OCI-LY7 (cell line): ENCODE measurements at regions not wholly inside any gene's neighbourhood (a gene's known extent, or its start where the extent isn't known, plus 50 kb on each side); places are given as distances from the start of the nearest gene placed in this dataset.

Experiments used
- BruUV-seq: library from RNA; stranded (reverse); fragments of 400-500 nt; replicated peaks from 2 replicates; lab custom pipeline; 2021; lab: Mats Ljungman, UMichigan
- CTCF ChIA-PET: fragments of 300-600 bp; sonication (Branson Sonifier 250); formaldehyde crosslinking; loops from one replicate; lab custom pipeline; 2022; ENCODE audit warnings: antibody characterized with exemption; ENCODE audit not compliant: unreplicated experiment; lab: Charles Lee
- POLR2A ChIA-PET: fragments of 300-600 bp; sonication (Branson Sonifier 250); formaldehyde crosslinking; loops from one replicate; lab custom pipeline; 2022; ENCODE audit warnings: antibody characterized with exemption; lab: Charles Lee
- DNase-seq: peaks from one replicate; pipeline ENCODE4 v3.0.0-alpha.2; 2015; ENCODE audit warnings: low spot score
- H2AFZ ChIP-seq: fragments of 200-600 bp; sonication (generic), shearing (Covaris generic); 2 replicates; pipeline ENCODE4 v1.6.1; 2014; ENCODE audit warnings: mild to moderate bottlenecking, antibody characterized with exemption, low read length, moderate library complexity
- H3K27ac ChIP-seq: fragments of 200-600 bp; sonication (generic); 2 replicates; pipeline ENCODE4 v1.5.1; 2014; ENCODE audit warnings: mixed run types, low read depth, mild to moderate bottlenecking, moderate library complexity, low read length, inconsistent platforms; ENCODE audit not compliant: poor library complexity, severe bottlenecking
- H3K36me3 ChIP-seq: fragments of 200-600 bp; sonication (generic); 2 replicates; pipeline ENCODE4 v1.6.1; 2014; ENCODE audit warnings: mild to moderate bottlenecking, antibody characterized with exemption, low read length, moderate library complexity, mixed read lengths; ENCODE audit not compliant: insufficient read depth
- H3K4me1 ChIP-seq: fragments of 200-600 bp; sonication (generic); 2 replicates; pipeline ENCODE4 v1.5.1; 2014; ENCODE audit warnings: mild to moderate bottlenecking, low read length; ENCODE audit not compliant: insufficient read depth, poor library complexity, severe bottlenecking
- H3K4me2 ChIP-seq: fragments of 200-600 bp; sonication (generic); 2 replicates; pipeline ENCODE4 v1.6.1; 2014; ENCODE audit warnings: mild to moderate bottlenecking, low read length
- H3K4me3 ChIP-seq: fragments of 200-600 bp; sonication (generic); 2 replicates; pipeline ENCODE4 v1.5.1; 2014; ENCODE audit warnings: mild to moderate bottlenecking, low read depth, low read length; ENCODE audit not compliant: poor library complexity, severe bottlenecking
- H3K79me2 ChIP-seq: fragments of 200-600 bp; sonication (generic); 2 replicates; pipeline ENCODE4 v1.6.1; 2016; ENCODE audit warnings: low read depth, mild to moderate bottlenecking, low read length, moderate library complexity, mixed read lengths; ENCODE audit not compliant: insufficient read depth
- H3K9me2 ChIP-seq: fragments of 200-600 bp; sonication (generic); 2 replicates; pipeline ENCODE4 v1.6.1; 2016; ENCODE audit warnings: mild to moderate bottlenecking, low read length, mixed read lengths; ENCODE audit not compliant: insufficient read depth
- H3K9me3 ChIP-seq: fragments of 200-600 bp; sonication (generic); 2 replicates; pipeline ENCODE4 v1.6.1; 2014; ENCODE audit warnings: mild to moderate bottlenecking, mixed run types, low read length, mixed read lengths
- H4K20me1 ChIP-seq: fragments of 200-600 bp; sonication (generic); 2 replicates; pipeline ENCODE4 v1.6.1; 2014; ENCODE audit warnings: mild to moderate bottlenecking, antibody characterized with exemption, low read length, moderate library complexity, mixed read lengths; ENCODE audit not compliant: insufficient read depth
- EZH2phosphoT487 ChIP-seq: fragments of 200-600 bp; sonication (generic); IDR thresholded peaks from 2 replicates; pipeline ENCODE4 v1.6.1; 2018; ENCODE audit warnings: low read depth, borderline replicate concordance, mild to moderate bottlenecking, mixed run types, antibody characterized with exemption, low read length, moderate library complexity, mixed read lengths
- intact Hi-C: fragments of 100-400 bp; cut with micrococcal nuclease; formaldehyde crosslinking; loops from one replicate; pipeline ENCODE4 v1.10.0; 2022; ENCODE audit not compliant: unreplicated experiment
- TF ChIP-seq, protein P1 (sequence below): fragments of 200-600 bp; sonication (generic); conservative IDR thresholded peaks from 2 replicates; pipeline ENCODE4 v1.5.1; 2014; ENCODE audit warnings: mild to moderate bottlenecking, antibody characterized with exemption, low read length, moderate library complexity, mixed read lengths

DNA sequence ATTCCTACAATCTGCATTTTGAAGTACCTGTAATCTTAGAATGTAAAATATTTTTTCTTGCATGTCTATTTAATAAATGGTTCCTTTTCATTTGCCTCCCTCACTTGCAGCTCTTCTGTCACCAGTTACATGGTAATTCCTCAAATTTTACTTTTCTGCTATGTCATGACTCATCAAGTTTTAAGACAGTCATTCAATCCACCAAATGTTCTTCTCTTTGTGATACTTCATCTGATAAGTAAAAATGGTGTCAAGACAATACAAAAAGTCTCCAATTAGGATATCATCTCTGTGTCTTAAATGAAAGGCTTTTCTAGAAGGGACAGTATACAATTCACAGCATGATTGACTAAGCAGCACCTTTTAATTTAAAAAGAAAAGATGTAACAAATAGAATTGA is 104.9 kb upstream of the FTMT start:
- Histone ChIP-seq H3K4me1 (no peaks in the 10 kb centered on the region), H4K20me1 (no peaks in the 10 kb centered on the region), H3K4me3 (no peak overlapping the region), H3K9me3 (no peaks in the 10 kb centered on the region), H3K9me2 (no peaks in the 10 kb centered on the region), H2AFZ (no peak overlapping the region), H3K79me2 (no peaks in the 10 kb centered on the region), H3K36me3 (no peaks in the 10 kb centered on the region), H3K4me2 (no peak overlapping the region), H3K27ac (no peak overlapping the region)
- ChIA-PET POLR2A (no interaction called here), CTCF (no interaction called here)
- DNase-seq, result no peak
- intact Hi-C loops, result no loop called here
- no TSS peak for BruUV-seq
- TF ChIP-seq, protein P1, sequence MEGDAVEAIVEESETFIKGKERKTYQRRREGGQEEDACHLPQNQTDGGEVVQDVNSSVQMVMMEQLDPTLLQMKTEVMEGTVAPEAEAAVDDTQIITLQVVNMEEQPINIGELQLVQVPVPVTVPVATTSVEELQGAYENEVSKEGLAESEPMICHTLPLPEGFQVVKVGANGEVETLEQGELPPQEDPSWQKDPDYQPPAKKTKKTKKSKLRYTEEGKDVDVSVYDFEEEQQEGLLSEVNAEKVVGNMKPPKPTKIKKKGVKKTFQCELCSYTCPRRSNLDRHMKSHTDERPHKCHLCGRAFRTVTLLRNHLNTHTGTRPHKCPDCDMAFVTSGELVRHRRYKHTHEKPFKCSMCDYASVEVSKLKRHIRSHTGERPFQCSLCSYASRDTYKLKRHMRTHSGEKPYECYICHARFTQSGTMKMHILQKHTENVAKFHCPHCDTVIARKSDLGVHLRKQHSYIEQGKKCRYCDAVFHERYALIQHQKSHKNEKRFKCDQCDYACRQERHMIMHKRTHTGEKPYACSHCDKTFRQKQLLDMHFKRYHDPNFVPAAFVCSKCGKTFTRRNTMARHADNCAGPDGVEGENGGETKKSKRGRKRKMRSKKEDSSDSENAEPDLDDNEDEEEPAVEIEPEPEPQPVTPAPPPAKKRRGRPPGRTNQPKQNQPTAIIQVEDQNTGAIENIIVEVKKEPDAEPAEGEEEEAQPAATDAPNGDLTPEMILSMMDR, result no peak
- no peak for TF ChIP-seq EZH2phosphoT487

DNA sequence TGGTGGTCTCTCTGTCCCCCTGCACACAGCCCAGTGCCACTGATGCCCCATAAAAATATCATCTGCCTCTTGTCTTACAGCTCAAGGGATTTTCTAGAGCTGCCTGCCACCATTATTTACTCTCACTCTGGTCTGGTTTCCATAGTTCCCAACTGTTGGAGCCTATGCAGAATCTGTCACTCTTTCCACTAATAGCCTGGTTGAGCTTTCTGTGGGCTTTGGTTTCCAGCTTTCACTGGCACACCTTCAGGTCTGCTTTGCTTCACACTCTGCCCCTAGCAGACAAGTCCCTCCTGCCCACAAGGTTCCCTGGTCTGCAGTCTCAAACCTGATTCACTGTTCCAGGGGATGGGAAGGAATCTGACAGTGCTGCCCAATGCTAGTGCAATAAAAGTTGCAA is 103.0 kb upstream of the FTMT start:
- H3K9me2 ChIP-seq, result no peaks in the 10 kb centered on the region
- ChIA-PET CTCF (no interaction called here), POLR2A (no interaction called here)
- BruUV-seq, result no TSS peak
- intact Hi-C loops, result no loop called here
- H3K4me2 ChIP-seq, result no peak overlapping the region
- H2AFZ ChIP-seq, result no peak overlapping the region
- H3K4me3 ChIP-seq, result no peak overlapping the region
- no peaks in the 10 kb centered on the region for H3K36me3 ChIP-seq
- no peaks in the 10 kb centered on the region for H3K9me3 ChIP-seq
- no peaks in the 10 kb centered on the region for H3K79me2 ChIP-seq
- DNase-seq, result no peak
- H3K27ac ChIP-seq, result no peak overlapping the region
- no peaks in the 10 kb centered on the region for H4K20me1 ChIP-seq
- no peaks in the 10 kb centered on the region for H3K4me1 ChIP-seq
- TF ChIP-seq EZH2phosphoT487, result no peak

DNA sequence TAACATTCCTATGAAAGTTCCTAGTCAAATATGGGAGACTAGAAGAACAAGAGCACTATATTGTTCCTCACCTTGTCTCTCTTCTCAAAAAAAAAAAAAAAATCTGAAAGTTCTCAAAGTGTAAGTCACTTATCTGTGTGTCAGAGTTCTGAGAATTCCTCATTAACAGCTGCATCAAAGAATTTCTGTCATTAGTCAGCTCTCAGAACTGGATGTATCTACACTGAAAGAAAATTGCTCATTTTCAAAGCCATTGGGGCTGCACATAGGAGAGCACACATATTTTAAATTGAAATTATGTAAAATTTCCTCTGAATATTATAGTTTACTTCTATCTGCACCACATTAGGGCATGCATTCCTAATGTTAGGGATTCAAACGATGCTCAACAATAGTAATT is 99.5 kb upstream of the FTMT start:
- Histone ChIP-seq H3K4me1 (no peaks in the 10 kb centered on the region), H3K36me3 (no peaks in the 10 kb centered on the region), H3K27ac (no peak overlapping the region), H3K4me2 (no peak overlapping the region), H3K79me2 (no peaks in the 10 kb centered on the region), H2AFZ (no peak overlapping the region), H4K20me1 (no peaks in the 10 kb centered on the region), H3K4me3 (no peak overlapping the region), H3K9me2 (no peaks in the 10 kb centered on the region), H3K9me3 (no peaks in the 10 kb centered on the region)
- POLR2A ChIA-PET, result interaction anchor here (0.6 kb wide), 1 partner anchor 849 kb away, joined by 6 read pairs; no protein-coding TSS in a partner anchor
- no peak for TF ChIP-seq EZH2phosphoT487
- TF ChIP-seq, protein P1, result no peak
- intact Hi-C loops, result no loop called here
- DNase-seq, result no peak
- CTCF ChIA-PET, result no interaction called here
- no TSS peak for BruUV-seq
